Epidermal melanocyte (primary cell): ENCODE measurements at regions not wholly inside any gene's neighbourhood (a gene's known extent, or its start where the extent isn't known, plus 50 kb on each side); places are given as distances from the start of the nearest gene placed in this dataset.
"Not testable (repeated sequence)": the region's sequence is repeated elsewhere in the genome, so short reads cannot be mapped to it uniquely, and the experiment has no call there.

ENCODE experiments used
- DNase-seq: peaks from one replicate; pipeline ENCODE4 v3.0.0; 2011; ENCODE audit warnings: low spot score; ENCODE audit not compliant: insufficient read length

DNA sequence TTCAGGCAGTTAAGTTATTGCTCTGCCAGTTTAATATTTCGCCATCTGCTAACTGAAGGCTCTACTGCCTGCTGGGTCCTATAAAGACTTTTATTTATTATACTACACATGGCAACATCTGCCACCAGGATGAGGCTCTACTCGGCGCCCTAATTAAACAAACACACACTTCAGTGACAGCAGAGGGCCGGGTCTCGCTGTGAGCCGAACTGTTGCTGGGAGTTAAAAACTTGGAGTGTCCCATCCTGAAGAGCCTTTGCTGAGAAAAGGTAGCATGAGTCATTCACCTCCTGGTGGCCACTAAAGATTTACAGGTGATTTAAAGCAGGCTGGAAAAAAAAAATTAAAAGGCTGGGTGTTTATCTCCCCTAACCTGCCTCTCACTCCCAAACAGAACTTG, 183.7 kb downstream of the NPIPA8 start:
- DNase-seq = not testable (repeated sequence)

DNA sequence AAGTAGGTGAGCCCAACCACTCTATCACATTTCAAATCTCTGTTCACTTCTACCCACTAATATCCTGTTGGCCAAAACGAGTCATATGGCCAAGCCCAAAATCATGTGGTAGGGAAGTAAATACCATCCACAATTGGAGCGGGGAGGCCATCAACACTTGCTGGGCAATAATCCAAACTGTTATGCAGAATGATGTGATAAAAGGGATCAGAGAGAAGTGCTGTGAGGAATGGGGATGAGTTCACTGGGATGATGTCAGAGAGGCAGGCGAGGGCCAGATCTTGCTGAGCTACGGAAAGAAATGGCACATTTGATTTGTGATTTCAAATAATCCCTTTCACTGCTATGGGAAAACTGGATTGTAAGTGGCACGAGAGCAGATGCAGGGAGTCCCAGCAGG, 188.4 kb downstream of the NPIPA8 start:
- DNase-seq = not testable (repeated sequence)

GRCh38 chr16:18146601-18147142, 189.9 kb downstream of the NPIPA8 start:
- not testable (repeated sequence) for DNase-seq

DNA sequence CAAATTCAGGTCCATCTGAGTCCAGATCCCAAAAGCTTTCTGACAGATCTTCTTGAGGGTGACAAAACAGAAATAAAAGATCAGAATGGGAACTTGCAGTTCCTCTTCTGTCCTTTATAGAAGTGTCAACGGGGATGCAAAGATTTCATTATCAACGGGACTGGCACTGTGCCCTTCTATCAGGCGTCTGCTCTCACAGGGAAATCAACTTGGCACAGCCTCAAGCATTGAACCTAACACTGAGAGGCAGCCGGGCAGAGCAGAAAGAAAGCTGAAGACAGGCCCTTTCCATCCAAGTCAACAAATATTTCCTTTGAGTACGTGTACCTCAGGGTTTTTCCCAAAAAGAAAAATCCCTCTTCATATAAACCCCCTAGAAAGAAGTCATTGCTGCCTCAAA, 194.5 kb downstream of the NPIPA8 start:
- DNase-seq = not testable (repeated sequence)

DNA sequence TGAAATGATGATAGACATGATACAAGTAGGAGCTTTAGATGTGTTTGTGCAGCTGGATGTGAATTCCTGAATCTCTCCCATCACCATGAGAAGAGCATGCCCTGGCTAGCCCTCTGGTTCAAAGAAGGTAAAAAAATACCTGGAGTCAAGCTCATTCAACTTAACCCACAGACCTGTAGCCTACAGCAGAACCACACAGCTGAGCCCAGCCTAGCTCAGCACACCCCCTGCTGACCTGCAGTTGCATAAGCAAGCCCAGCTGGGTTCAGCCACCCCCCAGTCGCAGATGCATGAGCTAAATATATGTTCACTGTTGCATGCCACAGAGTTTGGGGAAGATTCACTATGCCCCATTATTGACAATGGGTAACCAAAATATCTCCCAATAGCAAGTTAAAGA, 200.2 kb downstream of the NPIPA8 start:
- DNase-seq = not testable (repeated sequence)

DNA sequence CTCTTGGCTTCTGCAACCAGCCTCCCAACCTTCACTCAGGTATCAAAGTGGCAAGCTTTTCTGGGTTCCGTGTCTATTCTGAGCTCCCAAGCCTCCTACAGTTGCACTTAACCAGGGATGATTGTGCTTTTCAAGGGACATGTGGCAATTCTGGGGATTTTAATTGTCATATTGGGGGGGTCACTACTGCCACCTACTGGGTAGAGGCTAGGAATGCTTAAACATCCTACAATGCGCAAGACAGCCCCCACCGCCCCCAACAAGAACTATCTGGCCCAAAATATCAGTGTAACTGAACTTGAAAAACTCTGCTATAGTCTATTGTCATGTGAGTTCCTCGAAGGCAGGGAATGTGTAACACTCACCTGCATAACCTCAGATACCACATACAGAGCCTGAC, 201.5 kb downstream of the NPIPA8 start:
- not testable (repeated sequence) for DNase-seq

DNA sequence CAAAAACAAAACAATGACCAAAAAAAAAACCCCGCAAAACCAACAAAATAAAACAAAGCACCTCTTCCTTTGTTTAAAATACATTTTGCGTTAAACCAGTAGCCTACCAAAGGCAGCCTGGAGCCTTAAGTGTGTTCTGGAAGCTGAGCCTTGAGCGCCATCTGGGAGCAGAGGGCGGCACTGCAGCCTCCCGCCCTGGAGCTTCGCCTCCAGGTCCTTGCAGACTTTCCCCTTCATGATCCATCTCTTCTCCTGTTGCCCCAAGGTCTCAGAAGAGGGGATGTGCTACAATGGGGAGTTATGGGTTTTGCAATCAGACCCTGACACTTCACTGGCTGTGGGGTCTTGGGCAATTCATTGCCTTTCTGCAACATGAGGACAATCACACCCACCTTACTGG, 204.9 kb downstream of the NPIPA8 start:
- DNase-seq = not testable (repeated sequence)

GRCh38 chr16:18130478-18131120, 205.9 kb downstream of the NPIPA8 start:
- DNase-seq = not testable (repeated sequence)

- not testable (repeated sequence) for DNase-seq
Measured at GRCh38 chr16:18127033-18127432, 209.5 kb downstream of the NPIPA8 start.

- not testable (repeated sequence) for DNase-seq
Measured at GRCh38 chr16:18119092-18119491, 217.4 kb downstream of the NPIPA8 start.

- DNase-seq = not testable (repeated sequence)
Measured at GRCh38 chr16:18118684-18119083, 217.9 kb downstream of the NPIPA8 start.

DNA sequence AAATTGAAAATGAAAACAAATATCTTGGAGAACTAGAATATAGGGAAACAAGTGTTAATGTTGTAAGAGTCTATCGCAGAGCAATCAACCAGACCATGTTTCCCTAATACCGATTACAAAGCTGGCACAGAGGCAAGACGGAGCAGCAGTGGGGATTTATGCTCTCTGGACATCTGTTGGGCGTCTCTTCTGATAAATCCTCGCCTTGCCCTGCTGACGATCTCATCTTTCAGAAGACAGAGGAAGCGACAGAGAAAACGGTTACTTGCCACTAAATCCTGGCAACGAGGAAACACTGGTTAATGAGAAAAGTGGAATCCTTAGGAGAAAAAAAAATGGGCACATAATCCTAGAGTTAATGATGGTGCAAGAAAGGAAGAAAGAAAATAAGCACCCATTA, 218.5 kb downstream of the NPIPA8 start:
- DNase-seq = not testable (repeated sequence)

DNA sequence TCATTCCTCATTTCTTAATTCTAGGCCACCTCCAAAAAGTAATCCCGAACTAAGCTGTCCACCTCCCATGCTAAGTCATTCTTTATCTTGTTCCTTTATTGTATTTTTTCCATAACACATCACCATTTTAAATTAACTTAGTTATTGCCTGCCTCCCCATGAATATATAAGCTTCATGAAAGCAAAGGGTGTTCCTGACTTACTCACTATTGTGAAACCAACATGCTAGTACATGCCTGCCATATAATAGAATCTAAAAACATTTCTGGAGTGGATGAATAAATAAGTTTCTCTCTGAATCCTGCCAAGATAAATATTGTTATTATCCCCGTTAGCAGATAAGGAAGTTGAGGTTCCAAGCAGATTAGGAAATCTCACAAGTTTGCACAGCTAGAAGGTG, 232.1 kb downstream of the NPIPA8 start:
- not testable (repeated sequence) for DNase-seq

DNA sequence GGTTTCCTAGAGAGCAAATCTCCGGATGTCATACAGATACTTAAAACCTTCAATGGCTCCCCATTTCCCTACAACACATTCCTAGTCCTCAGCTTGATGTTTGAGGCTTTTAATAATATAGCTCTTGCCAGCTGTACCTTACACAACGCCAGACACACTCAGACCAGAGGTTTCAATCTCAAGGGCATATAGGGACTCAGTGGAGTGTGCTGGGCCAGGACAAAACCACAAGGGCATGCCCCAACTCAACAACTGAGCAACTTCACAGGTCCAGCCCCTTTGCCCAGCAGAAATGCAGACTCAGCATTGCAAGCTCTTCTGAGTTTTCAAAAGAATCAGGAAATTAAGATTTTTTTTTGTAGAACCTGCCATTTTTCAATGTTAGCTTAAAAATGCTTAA, 235.5 kb downstream of the NPIPA8 start:
- not testable (repeated sequence) for DNase-seq

DNA sequence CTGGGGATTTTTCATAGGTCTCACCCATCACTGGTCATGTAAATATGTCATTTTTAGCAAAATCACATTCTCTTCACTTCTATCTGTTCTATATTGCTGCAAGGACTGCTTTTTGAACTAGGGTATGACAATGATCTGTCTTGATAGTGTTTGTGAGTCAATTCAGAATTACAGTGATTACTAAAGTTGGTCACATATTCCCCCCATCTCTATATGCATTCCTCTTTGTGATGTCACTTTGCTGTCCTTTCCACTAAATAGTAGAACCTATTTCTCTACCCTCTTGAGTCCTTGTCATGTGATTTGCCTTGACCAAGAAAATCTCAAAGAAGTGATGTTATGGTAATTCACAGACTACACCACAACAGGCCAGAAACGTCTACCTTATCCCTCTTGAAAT, 243.9 kb downstream of the NPIPA8 start:
- DNase-seq = not testable (repeated sequence)

DNA sequence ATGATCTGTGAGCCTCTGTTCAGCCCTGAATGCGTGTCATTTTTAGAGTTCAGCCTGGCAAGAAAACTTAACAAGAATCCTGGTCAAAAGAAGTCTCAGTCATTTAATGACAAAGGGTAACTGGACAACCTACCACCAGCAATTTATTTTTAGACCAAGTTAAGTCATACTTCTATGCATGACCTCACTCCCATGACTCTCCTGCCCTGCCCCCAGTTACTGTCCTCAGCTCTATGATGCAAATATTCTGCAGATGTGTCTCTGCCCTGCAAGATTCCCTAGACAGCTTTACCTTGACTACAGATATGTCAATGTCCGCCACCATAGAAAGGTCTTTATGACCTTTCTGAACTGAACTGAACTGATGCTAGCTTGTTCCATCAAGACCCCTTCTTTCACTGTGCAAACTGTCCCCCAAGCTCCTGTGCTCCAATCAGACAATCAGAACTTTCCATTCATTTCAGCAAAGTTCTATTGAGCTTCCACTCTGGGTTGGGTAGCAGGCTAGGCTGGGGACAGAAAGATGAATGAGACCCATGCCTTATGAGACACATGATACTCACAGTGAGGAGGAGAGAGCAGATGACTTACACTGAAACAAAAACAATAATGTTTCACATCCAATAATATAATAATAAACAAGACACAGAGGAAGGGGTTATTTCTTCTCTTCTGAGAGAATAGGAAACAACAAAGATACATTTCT, 255.7 kb downstream of the NPIPA8 start:
- DNase-seq = not testable (repeated sequence)

GRCh38 chr16:18077910-18078309, 258.6 kb downstream of the NPIPA8 start:
- DNase-seq = not testable (repeated sequence)

GRCh38 chr16:18072161-18072560, 264.4 kb downstream of the NPIPA8 start:
- DNase-seq = no peak

GRCh38 chr16:18069683-18070082, 266.9 kb downstream of the NPIPA8 start:
- no peak for DNase-seq

DNA sequence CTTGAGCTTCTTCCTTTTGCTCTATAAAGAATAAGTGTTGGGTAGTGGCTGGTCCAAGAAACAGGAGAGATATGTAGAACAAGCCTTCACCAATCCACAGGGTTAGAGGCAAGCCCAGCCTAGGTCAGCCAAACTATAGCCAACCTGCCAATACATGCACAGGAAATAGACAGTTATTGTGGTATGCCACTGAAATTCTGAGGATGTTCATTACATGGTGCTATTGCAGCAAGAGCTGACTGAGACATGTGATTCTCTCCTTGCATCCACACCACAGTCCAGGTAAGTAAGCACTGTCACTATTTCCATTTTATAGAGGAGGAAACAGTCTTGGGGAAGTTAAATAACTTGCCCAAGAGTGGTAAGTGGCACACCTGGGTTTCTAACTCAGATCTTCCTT, 268.1 kb downstream of the NPIPA8 start:
- DNase-seq = no peak

DNA sequence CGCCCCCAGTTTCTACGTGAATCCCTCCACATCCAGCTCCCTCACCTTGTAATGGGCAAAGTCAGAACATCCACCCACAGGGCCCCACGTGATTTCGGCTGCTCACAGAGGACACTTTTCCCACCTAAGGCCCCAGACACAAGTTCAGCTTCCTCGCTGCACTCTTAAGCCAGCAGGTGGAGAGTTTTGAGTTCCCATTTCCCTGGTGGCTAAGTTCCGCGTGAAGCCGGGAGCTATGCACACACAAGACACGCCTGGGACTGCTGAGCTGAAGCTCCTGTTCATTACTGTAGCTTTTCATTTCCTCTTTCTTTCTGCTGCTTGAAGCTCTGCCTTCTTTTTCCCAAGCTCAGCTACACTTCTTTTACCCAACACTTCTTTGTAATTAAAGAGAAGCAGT, 273.8 kb downstream of the NPIPA8 start:
- DNase-seq = no peak

- no peak for DNase-seq
Measured at GRCh38 chr16:18060351-18060750, 276.2 kb downstream of the NPIPA8 start.

- no peak for DNase-seq
Measured at GRCh38 chr16:18059577-18059976, 277.0 kb downstream of the NPIPA8 start.
